Activated naive CD4-positive, alpha-beta T cell treated with Interleukin-2 at 50 U/mL for 16 hours (primary cell): ENCODE measurements at regions not wholly inside any gene's neighbourhood (a gene's known extent, or its start where the extent isn't known, plus 50 kb on each side); places are given as distances from the start of the nearest gene placed in this dataset.

Experiments
- DNase-seq: peaks from one replicate; pipeline ENCODE4 v3.0.0-alpha.2; 2020

DNA sequence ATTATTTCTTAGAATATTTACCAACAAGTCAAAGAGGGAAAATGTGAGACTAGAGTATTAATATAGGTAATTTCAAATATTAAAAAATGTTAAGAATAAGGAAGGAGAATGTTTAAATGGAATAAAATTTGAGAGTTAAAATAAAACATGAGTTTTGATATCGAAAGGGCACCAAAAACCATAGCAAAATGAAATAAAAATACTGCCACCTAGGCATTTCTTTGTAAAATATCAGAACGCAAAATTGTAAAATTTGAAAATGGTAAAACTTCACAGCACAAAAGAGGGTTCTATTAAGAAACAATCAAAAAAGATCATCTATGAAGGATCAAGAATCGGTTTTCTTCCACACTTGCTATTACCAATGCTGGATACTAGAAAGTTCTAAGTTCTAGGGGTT, 418.3 kb downstream of the TAF11L14 start:
- no peak for DNase-seq

DNA sequence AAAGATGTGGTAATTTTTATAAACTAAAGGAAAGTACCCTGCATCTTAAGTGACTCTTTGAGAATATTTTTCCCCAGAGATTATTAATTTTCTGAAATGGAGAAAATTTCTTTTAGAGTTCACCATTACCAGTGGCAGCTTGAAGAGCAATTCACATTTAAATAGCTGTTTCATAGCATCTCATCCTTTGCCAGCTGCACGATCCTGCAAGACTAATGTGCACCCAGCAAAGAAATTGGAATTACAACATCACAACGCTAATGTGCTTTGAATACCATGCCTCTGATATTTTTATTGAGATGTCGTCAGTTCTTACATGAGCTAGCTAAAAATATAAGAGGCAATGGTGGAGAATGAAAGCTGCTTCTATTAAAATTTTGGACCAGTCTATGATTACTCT, 423.5 kb downstream of the TAF11L14 start:
- no peak for DNase-seq

GRCh38 chr5:18067615-18068014, 433.4 kb downstream of the TAF11L14 start:
- DNase-seq: no peak

DNA sequence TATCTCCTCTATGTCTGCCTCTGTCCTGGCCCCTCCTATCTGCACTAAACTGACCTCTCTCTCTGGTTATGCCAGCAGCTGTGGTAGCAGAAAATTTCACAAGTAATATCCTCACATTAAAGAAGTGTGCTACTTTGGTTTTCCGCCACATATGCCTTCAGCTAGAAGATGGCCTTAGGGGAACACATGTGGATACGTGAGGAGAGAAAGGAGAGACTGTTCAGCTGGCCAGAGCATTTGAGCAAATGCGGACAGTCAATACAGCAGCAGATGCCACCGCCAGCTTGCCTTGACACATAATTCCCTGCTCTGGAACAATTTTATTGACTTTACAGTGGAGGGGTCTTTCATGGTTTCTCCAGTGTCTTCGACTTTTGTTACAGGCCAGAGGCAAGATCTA, 434.6 kb downstream of the TAF11L14 start:
- no peak for DNase-seq

GRCh38 chr5:18069790-18070189, 435.5 kb downstream of the TAF11L14 start:
- DNase-seq: no peak

GRCh38 chr5:18072600-18072999, 438.3 kb downstream of the TAF11L14 start:
- no peak for DNase-seq

- DNase-seq: no peak
Observed at GRCh38 chr5:18074961-18075360, 440.7 kb downstream of the TAF11L14 start.

GRCh38 chr5:18078157-18078556, 443.9 kb downstream of the TAF11L14 start:
- no peak for DNase-seq

- no peak for DNase-seq
Observed at GRCh38 chr5:18079831-18080230, 445.6 kb downstream of the TAF11L14 start.

GRCh38 chr5:18088020-18088579, 453.8 kb downstream of the TAF11L14 start:
- no peak for DNase-seq

- DNase-seq: no peak
Observed at GRCh38 chr5:18090177-18090576, 455.9 kb downstream of the TAF11L14 start.

DNA sequence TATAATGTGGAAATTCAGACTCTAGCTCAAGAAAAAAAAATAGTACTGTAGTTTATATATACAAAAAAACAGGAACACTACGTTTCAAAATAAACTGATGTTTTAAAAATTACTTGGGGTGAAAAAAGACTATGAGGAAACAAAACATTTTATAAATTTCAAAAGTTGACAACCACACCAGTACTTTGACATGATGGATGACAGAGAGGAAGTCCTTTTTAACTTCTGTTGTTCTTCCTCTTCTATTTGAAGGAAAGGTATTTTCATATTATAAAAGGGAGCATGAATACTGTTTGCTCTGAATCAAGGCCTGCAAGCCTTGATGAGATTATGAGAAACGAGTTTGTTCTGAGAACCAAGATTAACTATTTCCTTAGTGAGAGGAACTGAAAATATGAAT, 456.9 kb downstream of the TAF11L14 start:
- no peak for DNase-seq

- DNase-seq: no peak
Observed at GRCh38 chr5:18091758-18092157, 457.5 kb downstream of the TAF11L14 start.

DNA sequence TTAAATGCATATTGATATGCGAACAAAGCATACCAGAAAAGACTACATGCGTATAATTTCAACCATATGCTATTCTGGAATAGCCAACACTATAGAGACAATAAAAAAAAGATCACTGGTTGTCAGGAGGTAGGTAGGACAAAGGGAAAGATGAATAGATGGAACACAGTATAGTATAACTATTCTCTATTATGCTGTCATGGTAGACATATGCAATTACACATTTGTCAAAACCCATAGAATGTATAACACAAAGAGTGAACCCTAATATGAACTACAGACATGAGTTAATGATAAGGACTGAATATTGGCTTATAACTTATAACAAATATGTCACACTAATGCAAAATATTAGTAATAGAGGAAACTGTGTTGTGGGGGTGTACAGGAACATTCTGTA, 460.8 kb downstream of the TAF11L14 start:
- no peak for DNase-seq

DNA sequence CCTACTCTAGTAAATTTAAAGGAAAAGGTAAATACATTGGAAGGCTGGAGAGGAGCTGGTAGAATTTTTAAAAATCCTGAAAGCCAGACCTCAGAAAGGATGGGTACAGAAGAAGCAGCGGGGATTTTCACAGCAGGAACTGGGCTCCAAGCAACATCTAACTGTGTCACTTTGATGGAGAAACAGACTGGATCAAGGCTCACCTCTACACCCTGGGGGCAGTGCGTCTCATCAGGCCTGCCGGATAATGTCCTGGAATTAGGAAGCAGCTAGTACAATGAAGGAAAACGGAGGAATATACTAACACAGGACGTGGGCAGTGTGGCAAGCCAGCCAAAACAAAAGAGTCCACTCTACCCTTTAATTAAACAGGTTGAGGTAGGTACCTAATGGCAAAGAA, 463.6 kb downstream of the TAF11L14 start:
- no peak for DNase-seq

GRCh38 chr5:18098691-18099090, 464.4 kb downstream of the TAF11L14 start:
- no peak for DNase-seq

DNA sequence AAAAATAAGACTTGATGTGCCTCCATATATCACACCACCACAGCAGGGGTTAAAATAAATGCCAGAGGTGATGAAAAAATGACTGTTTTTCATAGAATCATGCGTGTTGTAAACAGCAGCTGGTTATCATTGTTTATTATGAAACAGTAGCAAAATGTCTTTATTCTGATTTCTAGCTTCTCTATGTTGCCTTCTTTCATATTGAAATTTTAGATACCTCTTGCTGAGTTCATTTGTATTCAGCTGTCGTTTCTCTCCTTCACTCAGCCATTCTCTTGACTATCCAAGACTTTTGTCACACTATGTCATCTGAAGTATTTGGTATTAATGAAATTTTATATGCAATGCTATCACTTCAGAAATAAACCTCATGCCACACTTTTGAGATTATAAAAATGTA, 465.0 kb downstream of the TAF11L14 start:
- DNase-seq: no peak

- no peak for DNase-seq
Observed at GRCh38 chr5:18101532-18101931, 467.3 kb downstream of the TAF11L14 start.

DNA sequence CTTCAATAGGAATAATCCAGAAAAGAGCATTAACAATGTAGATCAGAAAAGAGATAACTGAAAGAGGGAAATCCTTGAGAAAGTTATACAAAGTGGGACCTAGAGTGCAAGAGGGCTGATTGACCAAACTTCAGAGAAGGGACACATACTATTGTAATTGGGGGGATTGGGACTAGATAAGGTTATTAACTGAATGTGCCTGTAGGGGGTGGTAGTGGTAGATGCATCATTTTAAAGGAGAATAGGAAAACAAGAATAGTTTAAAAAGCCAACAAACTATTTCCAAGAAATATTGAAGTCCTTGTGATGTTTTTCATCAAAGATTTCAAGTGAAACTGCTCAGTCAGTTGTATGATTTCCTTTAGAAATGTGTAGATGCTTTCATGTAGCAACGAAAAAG, 468.5 kb downstream of the TAF11L14 start:
- no peak for DNase-seq

GRCh38 chr5:18105449-18105848, 471.2 kb downstream of the TAF11L14 start:
- no peak for DNase-seq

DNA sequence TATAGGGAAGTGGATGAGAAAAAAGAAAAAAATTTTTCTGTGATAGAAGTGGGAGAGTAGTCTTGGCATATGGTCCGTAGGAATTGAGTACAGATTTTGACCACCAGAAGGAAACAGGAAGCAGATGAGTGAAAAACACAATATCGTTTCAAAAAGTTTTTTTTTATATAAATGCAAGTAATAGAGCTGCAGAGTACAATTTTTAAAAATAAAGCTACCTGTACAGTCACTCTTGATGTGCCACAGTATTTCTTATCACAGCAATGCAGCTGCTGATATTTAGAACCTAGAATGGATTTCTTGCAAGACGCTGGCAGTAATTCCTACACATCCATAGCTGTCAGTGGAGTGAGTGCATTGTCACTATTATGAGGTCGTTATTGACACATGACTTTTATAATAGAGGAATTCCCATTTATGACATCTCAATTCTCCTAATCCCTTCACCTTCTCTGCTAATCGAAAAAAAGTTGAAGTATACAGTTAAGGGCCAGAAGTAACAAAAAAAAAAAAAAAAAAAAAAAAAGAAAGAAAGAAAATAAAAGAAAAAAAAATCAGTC, 477.7 kb downstream of the TAF11L14 start:
- no peak for DNase-seq

DNA sequence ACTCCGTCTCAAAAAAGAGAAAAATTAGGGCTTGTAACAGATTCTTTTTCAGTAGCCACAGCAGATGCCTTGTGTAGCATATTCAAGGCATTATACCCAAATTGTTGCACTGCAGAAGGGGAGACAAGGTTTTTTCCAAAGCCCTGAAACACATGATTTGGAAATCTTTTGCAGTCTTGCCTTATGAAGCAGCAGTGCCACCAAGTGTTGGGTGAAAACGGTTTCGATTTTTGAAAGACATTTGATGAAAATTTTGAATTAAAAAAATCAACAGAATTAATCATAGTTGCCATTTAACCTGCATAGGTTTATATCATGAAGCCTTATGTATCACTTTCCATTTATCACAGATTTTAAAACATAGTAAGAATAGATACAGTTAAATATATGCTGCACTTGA, 479.5 kb downstream of the TAF11L14 start:
- no peak for DNase-seq

DNA sequence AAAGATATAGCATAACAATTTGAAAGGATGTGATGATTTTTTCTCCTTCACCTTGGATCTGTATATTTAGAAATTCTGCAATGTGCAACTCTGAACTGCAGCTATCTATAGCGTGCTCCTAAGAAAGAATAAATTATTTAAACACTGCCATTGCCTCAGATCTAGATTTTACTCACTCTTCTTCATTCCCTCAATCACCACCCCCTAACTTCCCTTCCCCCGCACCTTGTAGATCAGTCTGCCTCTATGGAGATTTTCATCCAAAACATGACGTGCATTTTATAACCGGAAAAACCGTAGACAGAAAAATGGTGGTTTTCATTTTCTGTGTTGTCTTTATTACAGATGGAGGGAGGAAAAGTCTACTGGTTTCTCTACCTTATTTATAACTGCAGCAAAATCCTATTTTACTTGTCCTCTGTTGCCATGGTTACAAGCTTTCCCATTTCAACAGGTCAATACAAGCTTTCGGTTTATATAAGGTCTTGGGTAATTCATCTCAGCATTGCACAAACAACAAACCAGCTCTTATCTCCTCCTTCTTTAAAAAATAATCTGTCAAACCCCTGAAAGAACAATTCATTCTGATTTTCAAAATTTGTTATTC, 480.0 kb downstream of the TAF11L14 start:
- DNase-seq: no peak

DNA sequence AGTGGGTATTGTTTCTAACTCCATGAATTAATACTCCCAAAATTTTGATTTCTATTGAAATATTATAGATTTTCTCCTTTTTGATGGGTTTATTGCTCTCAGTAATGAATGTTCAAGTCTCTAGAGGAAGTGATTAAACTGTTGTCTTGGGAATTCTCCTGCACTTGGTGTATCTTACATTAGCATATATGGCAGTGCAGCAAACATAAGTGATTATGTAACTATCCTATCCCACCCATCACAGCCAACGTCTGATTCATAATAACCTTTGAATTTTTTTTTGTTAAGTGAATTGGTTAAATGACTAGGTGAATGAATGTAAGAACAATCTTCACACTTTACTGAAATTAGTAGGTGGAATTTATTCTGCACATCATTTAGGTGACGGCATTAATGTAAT, 483.7 kb downstream of the TAF11L14 start:
- no peak for DNase-seq

- DNase-seq: no peak
Observed at GRCh38 chr5:18119156-18119785, 485.0 kb downstream of the TAF11L14 start.
